ENCODE measurements at regions not wholly inside any gene's neighbourhood (a gene's known extent, or its start where the extent isn't known, plus 50 kb on each side); places are given as distances from the start of the nearest gene placed in this dataset.

- DNase-seq (ENCODE audit: extremely low spot score), result no peak
- 80% methylated on average over 4 of the region's 4 CpGs for WGBS
Observed at GRCh38 chr11:70863993-70864392, 388.4 kb downstream of the SHANK2 start.

GRCh38 chr11:70865356-70865755, 387.0 kb downstream of the SHANK2 start:
- no peaks in the 10 kb centered on the region for H3K4me1 ChIP-seq (ENCODE audit: insufficient read depth)
- no peak for DNase-seq (ENCODE audit: extremely low spot score)
- H3K36me3 ChIP-seq (ENCODE audit: insufficient read depth), result no peaks in the 10 kb centered on the region
- no peak overlapping the region for H3K4me3 ChIP-seq (ENCODE audit: low read depth, low read length)
- H3K27ac ChIP-seq (ENCODE audit: low read depth), result no peak overlapping the region
- 88% methylated on average over 10 of the region's 10 CpGs for WGBS

More at GRCh38 chr11:70863993-70864392, 388.4 kb downstream of the SHANK2 start:
- Histone ChIP-seq H3K36me3 (ENCODE audit: insufficient read depth) (no peaks in the 10 kb centered on the region), H3K4me3 (ENCODE audit: low read depth, low read length) (no peak overlapping the region), H3K27ac (ENCODE audit: low read depth) (no peak overlapping the region), H3K4me1 (ENCODE audit: insufficient read depth) (no peaks in the 10 kb centered on the region)

DNA sequence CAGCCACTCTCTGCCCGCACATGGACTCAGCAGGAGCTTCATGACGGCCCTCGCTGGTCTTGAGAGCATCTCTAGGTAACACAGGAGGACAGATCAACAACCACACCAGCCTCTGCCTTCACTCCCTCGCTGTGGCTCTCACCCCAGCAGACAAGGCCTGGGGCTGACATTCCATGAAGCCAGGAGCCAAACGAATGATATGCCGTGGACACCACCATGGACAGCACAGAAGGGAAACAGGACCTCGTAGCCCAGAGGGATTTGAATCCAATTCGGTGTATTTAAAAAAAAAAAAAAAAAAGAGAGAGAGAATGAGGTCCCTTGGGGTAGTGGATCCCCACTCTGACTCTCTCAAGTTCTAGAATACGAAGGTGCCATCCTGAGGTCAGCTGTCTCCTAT, 385.5 kb downstream of the SHANK2 start:
- WGBS, result 76% methylated on average over 9 of the region's 9 CpGs

DNA sequence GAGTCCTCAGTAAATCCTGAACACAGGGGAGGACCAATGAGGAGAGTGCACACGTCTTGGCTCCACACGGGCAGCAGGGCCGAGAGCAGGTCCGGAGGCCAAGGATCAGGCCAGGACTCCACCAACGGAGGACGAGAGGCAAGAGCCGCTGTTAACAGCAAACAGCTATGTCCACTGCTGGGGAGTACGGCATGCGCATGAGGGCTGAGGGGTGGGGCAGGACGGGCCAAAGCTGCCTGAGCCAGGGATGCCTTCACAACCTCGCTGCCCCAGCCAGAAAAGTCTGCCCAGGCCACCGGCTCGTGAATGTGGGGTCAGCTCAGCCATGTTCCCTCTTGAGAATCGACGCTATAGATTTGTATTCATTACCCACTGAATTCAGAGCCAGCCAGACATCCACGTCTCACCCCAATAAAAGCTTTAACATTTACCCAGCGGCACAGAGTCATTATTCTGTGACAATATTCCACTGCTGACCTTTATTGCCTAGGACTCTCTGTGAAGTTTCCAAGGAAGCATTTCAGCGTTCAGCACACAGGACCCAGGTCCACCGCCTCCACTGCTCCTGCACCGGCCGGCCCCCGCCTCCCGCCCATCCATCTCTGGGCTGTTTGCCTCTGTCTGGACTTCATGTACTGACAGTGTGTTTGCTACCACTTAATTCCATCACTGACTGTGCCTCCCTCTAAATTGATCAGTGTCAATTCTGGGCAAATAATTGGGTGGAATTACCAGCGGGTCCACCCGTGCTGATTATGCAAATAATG, 384.9 kb downstream of the SHANK2 start:
- 82% methylated on average over 25 of the region's 25 CpGs for WGBS
- no peak overlapping the region for H3K4me3 ChIP-seq (ENCODE audit: low read depth, low read length)
- no peak overlapping the region for H3K27ac ChIP-seq (ENCODE audit: low read depth)
- no peaks in the 10 kb centered on the region for H3K36me3 ChIP-seq (ENCODE audit: insufficient read depth)
- no peaks in the 10 kb centered on the region for H3K4me1 ChIP-seq (ENCODE audit: insufficient read depth)
- DNase-seq (ENCODE audit: extremely low spot score), result no peak

More for the DNA sequence above, 385.5 kb downstream of the SHANK2 start:
- Histone ChIP-seq H3K4me1 (ENCODE audit: insufficient read depth) (no peaks in the 10 kb centered on the region), H3K36me3 (ENCODE audit: insufficient read depth) (no peaks in the 10 kb centered on the region), H3K4me3 (ENCODE audit: low read depth, low read length) (no peak overlapping the region), H3K27ac (ENCODE audit: low read depth) (no peak overlapping the region)
- no peak for DNase-seq (ENCODE audit: extremely low spot score)

DNA sequence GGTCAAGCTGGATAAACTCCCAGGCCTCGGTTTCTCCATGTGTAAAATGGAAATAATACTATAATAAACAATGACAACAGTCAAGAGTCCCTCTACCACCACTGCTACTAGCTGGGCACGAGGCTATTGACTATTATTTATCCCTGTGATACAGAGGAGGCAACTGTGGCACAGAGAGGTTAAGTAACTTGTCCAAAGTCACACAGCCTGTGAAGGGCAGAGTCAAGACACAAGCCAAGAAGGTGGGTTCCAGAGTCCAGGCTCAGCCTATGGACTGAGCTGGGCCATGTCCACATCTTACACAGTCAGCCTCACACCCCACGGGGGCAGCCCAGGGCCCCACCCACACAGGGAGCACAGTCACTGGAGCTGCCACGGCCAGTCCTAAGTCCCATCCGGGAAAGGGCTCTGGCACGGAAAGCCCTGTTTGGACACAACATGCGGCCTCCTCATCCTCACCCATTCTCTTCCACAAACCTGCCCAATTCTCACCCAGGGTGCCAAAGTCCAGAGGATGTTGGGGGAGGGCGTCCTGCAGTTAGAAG, 384.0 kb downstream of the SHANK2 start:
- H3K4me3 ChIP-seq (ENCODE audit: low read depth, low read length), result no peak overlapping the region
- no peak for DNase-seq (ENCODE audit: extremely low spot score)
- H3K4me1 ChIP-seq (ENCODE audit: insufficient read depth), result no peaks in the 10 kb centered on the region
- 86% methylated on average over 8 of the region's 8 CpGs for WGBS
- no peak overlapping the region for H3K27ac ChIP-seq (ENCODE audit: low read depth)
- H3K36me3 ChIP-seq (ENCODE audit: insufficient read depth), result no peaks in the 10 kb centered on the region

GRCh38 chr11:70869054-70869453, 383.3 kb downstream of the SHANK2 start:
- WGBS, result 87% methylated on average over 10 of the region's 10 CpGs
- Histone ChIP-seq H3K4me1 (ENCODE audit: insufficient read depth) (no peaks in the 10 kb centered on the region), H3K27ac (ENCODE audit: low read depth) (no peak overlapping the region), H3K4me3 (ENCODE audit: low read depth, low read length) (no peak overlapping the region), H3K36me3 (ENCODE audit: insufficient read depth) (no peaks in the 10 kb centered on the region)
- DNase-seq (ENCODE audit: extremely low spot score), result no peak

- Histone ChIP-seq H3K27ac (ENCODE audit: low read depth) (no peak overlapping the region), H3K4me1 (ENCODE audit: insufficient read depth) (no peaks in the 10 kb centered on the region), H3K4me3 (ENCODE audit: low read depth, low read length) (no peak overlapping the region), H3K36me3 (ENCODE audit: insufficient read depth) (no peaks in the 10 kb centered on the region)
- DNase-seq (ENCODE audit: extremely low spot score), result no peak
- 36% methylated on average over 12 of the region's 12 CpGs for WGBS
Observed at GRCh38 chr11:70871881-70872280, 380.5 kb downstream of the SHANK2 start.

DNA sequence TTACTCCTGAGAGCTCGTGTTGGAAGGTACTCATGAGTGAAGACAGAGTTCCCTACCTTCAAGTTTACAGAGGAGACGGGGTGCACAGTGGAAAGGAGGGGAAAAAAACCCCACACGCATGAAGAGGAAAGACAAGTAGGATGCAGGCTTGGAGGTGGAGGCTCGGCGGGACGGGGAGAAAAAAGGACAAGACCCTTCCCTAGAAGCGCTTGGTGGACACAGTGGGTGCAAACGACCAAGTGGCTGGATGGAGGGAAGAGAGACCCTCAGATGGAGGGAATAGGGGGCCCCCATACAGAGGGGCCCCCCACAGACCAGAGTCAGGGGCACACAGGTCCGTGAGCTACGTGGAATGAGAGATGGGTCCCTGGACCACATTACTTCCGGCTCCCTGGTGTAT, 380.1 kb downstream of the SHANK2 start:
- DNase-seq (ENCODE audit: extremely low spot score), result no peak
- 83% methylated on average over 11 of the region's 11 CpGs for WGBS
- Histone ChIP-seq H3K4me3 (ENCODE audit: low read depth, low read length) (no peak overlapping the region), H3K4me1 (ENCODE audit: insufficient read depth) (no peaks in the 10 kb centered on the region), H3K27ac (ENCODE audit: low read depth) (no peak overlapping the region), H3K36me3 (ENCODE audit: insufficient read depth) (no peaks in the 10 kb centered on the region)

- no peak overlapping the region for H3K27ac ChIP-seq (ENCODE audit: low read depth)
Observed at GRCh38 chr11:70872955-70873735, 379.2 kb downstream of the SHANK2 start.

DNA sequence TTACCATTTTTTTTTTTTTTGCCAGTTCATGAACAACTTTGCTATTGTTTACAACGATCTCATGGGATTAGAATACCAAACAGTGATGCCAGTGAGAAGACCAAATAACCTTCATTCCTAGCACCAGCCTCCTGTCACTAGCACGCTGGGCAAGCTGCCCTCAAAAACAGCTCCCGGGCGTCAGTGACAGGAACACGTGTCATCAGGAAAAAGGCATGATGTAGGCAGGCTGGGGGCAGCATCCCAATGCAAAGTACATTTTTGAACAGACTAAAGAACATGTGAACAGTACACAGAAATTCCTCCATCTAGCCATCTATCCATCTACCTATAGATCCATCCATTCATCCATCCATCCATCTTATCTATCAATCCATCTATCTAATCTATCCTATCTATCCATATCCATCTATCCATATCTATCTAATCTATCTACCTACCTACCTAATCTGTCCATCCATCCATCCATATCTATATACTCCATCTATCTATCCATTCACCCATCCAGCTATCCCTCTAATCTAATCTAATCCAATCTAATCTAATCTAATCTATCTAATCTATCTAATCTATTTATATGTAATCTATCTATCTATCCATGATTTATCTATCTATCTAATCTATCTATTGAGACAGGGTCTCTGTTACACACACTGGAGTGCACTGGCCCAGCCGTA, 378.5 kb downstream of the SHANK2 start:
- no peak for DNase-seq (ENCODE audit: extremely low spot score)
- Histone ChIP-seq H3K4me1 (ENCODE audit: insufficient read depth) (no peaks in the 10 kb centered on the region), H3K27ac (ENCODE audit: low read depth) (no peak overlapping the region), H3K4me3 (ENCODE audit: low read depth, low read length) (no peak overlapping the region), H3K36me3 (ENCODE audit: insufficient read depth) (no peaks in the 10 kb centered on the region)
- WGBS, result 68% methylated on average over 6 of the region's 6 CpGs

More at GRCh38 chr11:70872955-70873735, 379.2 kb downstream of the SHANK2 start:
- 56% methylated on average over 14 of the region's 14 CpGs for WGBS
- DNase-seq (ENCODE audit: extremely low spot score), result no peak
- H3K36me3 ChIP-seq (ENCODE audit: insufficient read depth), result no peaks in the 10 kb centered on the region
- H3K4me1 ChIP-seq (ENCODE audit: insufficient read depth), result no peaks in the 10 kb centered on the region
- no peak overlapping the region for H3K4me3 ChIP-seq (ENCODE audit: low read depth, low read length)

- Histone ChIP-seq H3K4me3 (ENCODE audit: low read depth, low read length) (no peak overlapping the region), H3K36me3 (ENCODE audit: insufficient read depth) (no peaks in the 10 kb centered on the region), H3K27ac (ENCODE audit: low read depth) (no peak overlapping the region), H3K4me1 (ENCODE audit: insufficient read depth) (no peaks in the 10 kb centered on the region)
- WGBS, result 58% methylated on average over 7 of the region's 7 CpGs
- DNase-seq (ENCODE audit: extremely low spot score), result no peak
Observed at GRCh38 chr11:70876685-70877084, 375.7 kb downstream of the SHANK2 start.

DNA sequence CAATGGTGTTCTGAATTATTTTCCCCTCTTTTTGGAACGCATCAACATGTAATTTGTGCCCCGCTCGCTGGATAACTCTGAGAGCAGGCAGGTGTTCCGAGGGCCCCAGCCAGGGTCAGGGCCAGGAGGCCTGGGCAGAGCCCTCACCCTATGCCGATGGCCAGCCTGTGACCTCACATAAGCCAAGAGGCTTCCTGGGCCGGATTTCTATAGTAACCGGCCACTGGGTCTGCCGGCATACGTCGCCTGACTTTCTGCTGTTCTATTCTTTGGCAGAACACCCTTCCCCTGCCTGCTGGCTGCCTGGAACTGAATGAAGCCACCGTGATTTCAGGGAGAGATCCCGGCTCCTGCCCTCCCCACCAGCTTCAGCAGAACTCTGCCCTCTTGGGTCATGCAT, 375.2 kb downstream of the SHANK2 start:
- Histone ChIP-seq H3K4me1 (ENCODE audit: insufficient read depth) (no peaks in the 10 kb centered on the region), H3K27ac (ENCODE audit: low read depth) (no peak overlapping the region), H3K36me3 (ENCODE audit: insufficient read depth) (no peaks in the 10 kb centered on the region), H3K4me3 (ENCODE audit: low read depth, low read length) (no peak overlapping the region)
- WGBS, result 82% methylated on average over 12 of the region's 12 CpGs
- no peak for DNase-seq (ENCODE audit: extremely low spot score)

DNA sequence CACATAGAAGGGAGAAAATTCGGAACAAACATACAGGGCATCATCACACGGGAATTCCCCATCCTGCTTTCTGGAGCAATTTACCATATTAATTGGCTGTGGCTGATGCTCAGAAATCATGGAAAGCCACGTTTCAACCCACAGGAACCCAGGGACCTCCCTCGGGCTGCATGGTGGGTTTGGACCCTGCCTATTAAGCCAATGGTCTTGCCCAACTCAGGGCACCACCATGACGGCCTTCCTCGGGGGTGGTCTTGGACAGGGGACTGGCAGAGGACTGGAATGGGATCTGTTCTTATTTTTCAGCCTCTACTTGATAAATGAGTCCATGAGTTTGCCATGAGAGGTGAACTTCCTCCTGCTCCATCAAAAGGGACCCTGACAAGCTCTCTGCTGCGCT, 374.0 kb downstream of the SHANK2 start:
- 81% methylated on average over 7 of the region's 7 CpGs for WGBS

More for the DNA sequence above, 374.0 kb downstream of the SHANK2 start:
- H3K4me3 ChIP-seq (ENCODE audit: low read depth, low read length), result no peak overlapping the region
- no peak overlapping the region for H3K27ac ChIP-seq (ENCODE audit: low read depth)
- no peaks in the 10 kb centered on the region for H3K36me3 ChIP-seq (ENCODE audit: insufficient read depth)
- no peak for DNase-seq (ENCODE audit: extremely low spot score)
- H3K4me1 ChIP-seq (ENCODE audit: insufficient read depth), result no peaks in the 10 kb centered on the region
